DMS114 treated with DMSO at 0.1 percent for 48 hours (cell line): ENCODE measurements at regions not wholly inside any gene's neighbourhood (a gene's known extent, or its start where the extent isn't known, plus 50 kb on each side); places are given as distances from the start of the nearest gene placed in this dataset.
"Not testable (repeated sequence)": the region's sequence is repeated elsewhere in the genome, so short reads cannot be mapped to it uniquely, and the experiment has no call there.

ENCODE experiments used
- DNase-seq: peaks from one replicate; lab custom pipeline; 2025; ENCODE audit not compliant: unreplicated experiment; lab: John Stamatoyannopoulos, UW

- DNase-seq: no peak
Observed at GRCh38 chr1:121443001-121443540, 258.3 kb downstream of the SRGAP2C start.

- no peak for DNase-seq
Observed at GRCh38 chr1:121444096-121444495, 259.3 kb downstream of the SRGAP2C start.

DNA sequence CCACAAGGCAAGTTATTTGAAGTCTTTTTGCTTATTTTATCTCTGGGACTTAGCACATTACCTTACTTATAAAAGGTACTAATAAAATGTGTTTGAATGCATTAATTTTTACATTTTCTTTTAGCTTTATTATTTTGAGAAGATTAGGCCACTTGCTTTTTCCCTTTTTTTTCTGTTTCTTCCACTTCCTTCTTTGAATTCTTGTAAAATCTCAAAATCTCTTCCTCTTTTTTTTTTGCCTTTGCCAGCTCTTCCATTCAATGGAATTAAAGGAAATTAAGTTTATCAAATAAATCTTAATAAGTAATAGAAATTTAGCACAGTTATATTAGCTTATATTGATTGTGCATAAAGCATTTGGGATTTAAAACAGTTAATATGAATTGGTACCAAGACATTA is 260.9 kb downstream of the SRGAP2C start:
- no peak for DNase-seq

DNA sequence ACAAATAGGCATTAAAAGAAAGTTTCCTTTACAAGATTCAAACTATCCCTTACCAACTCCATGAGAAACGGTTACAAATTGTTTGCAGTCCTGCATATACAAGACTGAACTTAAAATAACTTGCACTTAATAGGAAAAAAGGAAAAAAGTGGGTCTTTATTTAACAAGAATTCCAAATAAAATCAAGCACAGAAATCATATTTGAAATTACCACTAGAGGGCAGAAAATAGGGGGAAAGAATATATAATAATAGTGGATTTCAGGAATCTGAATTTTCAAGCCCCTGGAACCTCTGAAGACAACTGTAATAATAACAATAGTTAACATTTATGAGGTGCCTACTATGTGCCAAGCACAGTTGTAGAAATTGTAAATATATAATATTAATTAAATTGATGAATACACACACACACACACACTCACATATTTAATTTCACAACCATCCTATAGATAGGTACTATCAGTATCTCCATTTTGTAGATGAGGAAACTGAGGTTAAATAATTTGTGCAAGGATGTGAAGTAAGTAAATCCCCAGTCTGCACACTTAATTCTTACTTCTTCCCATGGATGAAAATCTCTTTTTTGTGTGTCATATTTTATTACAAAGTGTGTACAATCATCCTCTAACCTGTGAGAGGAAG is 262.6 kb downstream of the SRGAP2C start:
- DNase-seq: peak; percentile 25

- not testable (repeated sequence) for DNase-seq
Observed at GRCh38 chr1:121448064-121448463, 263.3 kb downstream of the SRGAP2C start.

GRCh38 chr1:121448851-121449250 is 264.1 kb downstream of the SRGAP2C start:
- no peak for DNase-seq

DNA sequence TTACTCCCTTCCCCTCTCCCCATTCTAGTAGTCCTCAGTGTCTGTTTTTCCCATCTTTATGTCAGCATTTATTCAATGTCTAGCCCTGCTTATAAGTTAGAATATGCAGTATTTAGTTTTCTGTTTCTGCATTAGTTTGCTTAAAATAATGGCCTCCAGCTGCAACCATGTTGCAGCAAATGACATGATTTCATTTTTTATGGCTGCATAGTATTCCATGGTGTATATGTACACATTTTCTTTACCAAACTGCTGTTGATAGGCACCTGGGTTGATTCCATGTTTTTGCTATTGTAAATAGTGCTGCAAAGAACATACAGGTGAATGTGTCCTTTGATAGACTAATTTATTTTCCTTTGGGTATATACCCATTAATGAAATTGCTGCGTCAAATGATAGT is 267.7 kb downstream of the SRGAP2C start:
- no peak for DNase-seq

DNA sequence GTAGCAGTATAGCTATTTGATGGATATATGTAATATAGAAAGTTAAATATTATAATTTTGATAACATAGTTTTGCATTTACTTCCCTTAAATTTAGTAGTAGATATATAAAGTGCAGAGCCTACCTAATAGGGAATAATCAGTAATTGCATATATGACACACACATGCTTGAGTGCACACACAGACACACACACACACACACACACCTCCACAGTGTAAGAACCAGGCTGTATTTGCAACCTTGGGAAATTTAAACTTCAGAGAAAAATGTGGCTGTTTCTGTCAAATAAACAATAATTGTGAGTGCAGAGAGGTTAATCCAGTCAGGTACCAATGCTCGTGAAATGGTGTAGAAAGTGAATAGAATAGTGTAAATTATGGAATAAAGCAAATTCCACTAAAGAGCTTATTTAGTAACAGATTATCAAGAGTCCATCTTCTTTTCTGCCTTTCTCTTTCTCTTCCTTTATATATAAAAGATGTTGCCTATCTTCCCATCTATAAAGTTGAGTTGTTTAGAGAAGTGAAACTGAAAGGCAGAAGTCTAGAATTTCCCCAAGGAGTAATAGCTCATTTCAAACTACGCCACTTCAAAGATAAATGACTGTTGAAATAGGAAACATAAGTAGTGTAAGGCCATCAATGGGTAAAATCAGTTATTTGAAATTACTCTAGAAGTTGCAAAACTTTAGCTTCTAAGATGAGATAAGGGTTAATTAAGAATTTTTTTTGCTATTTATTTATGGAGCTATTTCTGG is 273.7 kb downstream of the SRGAP2C start:
- no peak for DNase-seq

DNA sequence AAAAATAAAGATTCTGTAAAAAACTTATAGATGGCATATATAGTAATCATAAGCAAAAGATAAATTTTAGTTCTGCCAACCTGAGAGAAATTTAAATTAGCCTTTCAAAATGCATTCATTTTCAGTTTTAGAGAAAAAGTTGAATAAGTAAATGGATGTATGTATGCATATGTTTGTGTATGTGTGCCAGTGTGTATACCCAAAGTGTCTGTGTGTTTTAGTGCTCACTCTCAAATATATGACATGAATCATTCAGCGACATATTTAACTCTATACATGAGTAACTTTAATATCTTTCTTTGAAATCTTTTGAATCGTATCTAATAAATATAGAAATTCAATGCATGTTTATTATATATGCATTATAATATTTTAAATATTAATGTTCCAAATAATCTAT is 274.5 kb downstream of the SRGAP2C start:
- DNase-seq: no peak

DNA sequence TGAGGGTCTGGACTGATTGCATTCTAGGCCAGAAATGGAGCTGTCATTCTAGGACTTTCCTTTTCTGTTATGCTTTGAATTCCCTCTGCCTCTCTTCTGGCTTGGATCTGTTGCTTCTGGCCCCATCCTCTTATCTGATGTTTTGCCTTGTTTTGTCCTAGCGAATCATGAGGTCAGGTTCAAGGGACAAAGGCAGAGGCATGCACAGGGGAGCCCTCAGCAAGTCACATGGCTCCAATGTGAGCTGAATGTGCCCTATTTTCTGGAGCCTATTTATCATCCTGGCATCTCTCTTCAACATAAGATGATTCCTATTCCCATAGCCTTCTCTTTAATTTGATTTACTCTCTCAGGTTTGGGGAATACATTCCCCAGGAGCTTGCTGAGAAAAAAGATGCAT is 284.6 kb downstream of the SRGAP2C start:
- not testable (repeated sequence) for DNase-seq

DNA sequence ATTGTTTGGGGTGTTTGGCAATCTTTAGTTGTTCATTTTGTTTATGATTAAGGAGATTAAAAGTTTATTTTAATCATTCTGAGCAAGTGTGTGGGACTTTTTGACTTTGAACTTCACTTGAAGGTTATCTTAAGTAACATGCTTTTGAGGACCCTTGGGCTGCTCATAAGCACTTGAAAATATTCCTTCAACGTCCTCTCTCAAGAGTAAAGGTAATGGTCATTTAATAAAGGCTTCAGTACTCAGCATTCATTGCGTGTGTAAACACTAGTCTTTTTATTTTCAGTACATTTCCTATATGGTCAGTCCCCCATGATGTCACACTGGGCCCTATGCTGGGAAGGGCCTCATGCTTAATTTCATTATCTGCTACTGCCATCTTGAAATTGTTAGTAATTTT is 285.6 kb downstream of the SRGAP2C start:
- DNase-seq: not testable (repeated sequence)

DNA sequence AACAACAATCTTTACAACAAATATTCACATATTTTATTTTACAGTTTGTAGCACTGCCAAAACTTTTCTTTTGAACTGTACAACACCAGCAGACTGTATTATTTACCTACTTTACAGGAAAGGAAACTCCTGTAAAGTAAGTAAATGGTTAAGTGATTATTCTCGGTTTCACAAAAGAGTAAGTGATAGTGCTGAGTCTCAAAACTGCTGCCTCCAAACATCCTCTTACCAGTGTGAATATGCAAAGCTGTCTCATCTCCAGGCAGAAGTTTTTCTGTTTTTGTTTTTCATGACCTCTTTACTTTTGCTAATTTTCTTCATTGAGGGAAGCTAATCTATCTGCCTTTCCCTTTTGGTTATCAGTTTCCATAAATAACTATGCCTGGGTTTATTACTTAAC is 286.7 kb downstream of the SRGAP2C start:
- DNase-seq: no peak

DNA sequence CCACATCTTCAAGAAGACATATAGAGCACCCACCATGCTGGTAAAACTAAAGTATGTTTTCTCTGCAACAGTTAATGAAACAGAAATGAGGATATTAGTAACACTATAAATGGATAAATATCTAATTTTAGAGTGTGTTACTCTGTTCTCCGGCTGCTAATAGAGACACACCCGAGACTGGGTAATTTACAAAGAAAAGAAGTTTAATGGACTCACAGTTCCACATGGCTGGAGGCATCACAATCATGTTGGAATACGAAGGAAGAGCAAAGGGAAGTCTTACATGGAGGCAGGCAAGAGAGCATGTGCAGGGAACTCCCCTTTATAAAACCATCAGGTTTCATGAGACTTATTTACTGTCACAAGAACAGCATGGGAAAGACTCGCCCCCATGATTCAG is 287.2 kb downstream of the SRGAP2C start:
- DNase-seq: no peak

- DNase-seq: no peak
Observed at GRCh38 chr1:121483234-121483633, 298.5 kb downstream of the SRGAP2C start.

DNA sequence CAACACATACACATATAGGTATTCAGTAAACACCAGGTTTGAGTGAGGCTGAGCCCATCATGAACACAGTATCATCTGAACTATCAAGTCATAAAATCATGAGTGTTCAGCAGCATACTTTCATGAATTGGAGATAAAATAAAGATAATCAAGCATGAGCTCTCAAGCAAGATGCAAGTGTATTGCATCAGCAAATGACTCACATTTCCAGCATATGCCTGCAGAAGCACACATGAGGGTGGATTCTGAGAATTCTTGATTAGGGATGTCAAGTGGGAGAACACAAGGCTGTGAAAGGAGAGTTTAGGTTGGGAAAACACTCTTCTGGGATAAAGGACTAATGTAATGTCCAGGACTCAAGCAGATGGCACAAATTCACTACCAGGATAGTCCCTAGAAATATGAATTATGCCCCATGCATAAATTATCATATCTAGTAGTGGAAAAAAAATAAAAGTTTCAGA is 299.2 kb downstream of the SRGAP2C start:
- DNase-seq: no peak

DNA sequence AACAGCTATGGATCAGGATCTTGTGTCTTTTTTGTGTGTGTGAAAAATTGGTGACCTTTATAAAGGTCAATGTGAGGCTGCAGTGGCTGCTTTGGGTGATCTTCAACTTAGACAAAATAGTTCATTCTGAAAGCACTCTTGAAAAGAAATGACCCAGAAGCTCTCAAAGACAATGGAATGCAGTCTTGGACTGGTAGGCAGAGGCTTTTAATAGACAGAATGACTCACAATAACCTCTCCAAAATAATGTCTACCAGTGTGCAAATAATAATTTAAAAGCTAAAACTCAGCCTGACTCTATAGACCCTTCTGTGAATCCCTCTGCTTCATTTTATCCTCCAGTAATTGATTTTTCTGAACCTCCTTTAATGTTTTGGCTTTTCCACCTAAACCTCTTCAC is 310.0 kb downstream of the SRGAP2C start:
- DNase-seq: not testable (repeated sequence)

DNA sequence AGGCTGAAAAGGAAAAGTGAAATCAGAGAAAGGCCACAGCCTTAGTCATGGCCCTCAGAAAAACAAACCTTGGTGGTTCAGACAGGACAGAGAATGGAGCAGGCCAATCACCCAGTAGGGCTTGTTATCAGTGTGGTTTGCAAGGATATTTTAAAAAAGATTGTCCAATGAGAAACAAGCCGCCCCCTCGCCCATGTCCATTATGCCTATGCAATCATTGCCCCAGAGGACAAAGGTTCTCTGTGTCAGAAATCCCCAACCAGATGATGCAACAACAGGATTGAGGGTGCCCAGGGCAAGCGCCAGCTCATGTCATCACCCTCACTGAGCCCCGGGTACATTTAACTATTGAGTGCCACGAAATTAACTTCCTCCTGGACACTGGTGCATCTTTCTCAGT is 326.7 kb downstream of the SRGAP2C start:
- not testable (repeated sequence) for DNase-seq

DNA sequence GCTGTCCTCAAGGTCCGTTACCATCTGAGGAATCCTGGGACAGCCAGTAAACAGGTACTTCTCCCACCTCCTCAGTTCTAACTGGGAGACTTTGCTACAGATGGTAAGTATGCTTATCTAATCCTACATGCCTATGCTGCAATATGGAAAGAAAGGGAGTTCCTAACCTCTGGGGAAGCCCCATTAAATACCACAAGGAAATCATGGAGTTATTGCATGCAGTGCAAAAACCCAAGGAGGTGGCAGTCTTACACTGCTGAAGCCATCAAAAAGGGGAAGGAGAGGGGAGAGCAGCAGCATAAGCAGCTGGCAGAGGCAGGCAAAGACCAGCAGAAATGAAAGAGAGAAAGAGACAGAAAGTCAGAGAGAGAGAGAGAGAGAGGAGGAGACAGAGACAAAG is 327.1 kb downstream of the SRGAP2C start:
- not testable (repeated sequence) for DNase-seq

DNA sequence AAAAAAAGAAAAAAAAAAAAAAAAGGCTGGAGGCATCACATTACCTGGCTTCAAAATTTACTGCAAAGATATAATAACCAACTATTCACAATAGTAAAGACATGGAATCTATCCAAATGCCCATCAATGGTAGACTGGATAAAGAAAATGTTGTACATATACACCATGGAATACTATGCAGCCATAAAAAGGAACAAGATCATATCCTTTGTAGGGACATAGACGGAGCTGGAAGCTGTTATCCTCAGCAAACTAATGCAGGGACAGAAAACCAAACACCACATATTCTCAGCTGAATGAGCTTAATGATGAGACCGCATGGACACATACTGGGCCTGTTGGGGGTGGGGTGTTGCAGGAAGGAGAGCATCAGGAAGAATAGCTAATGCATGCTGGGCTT is 330.5 kb downstream of the SRGAP2C start:
- no peak for DNase-seq

DNA sequence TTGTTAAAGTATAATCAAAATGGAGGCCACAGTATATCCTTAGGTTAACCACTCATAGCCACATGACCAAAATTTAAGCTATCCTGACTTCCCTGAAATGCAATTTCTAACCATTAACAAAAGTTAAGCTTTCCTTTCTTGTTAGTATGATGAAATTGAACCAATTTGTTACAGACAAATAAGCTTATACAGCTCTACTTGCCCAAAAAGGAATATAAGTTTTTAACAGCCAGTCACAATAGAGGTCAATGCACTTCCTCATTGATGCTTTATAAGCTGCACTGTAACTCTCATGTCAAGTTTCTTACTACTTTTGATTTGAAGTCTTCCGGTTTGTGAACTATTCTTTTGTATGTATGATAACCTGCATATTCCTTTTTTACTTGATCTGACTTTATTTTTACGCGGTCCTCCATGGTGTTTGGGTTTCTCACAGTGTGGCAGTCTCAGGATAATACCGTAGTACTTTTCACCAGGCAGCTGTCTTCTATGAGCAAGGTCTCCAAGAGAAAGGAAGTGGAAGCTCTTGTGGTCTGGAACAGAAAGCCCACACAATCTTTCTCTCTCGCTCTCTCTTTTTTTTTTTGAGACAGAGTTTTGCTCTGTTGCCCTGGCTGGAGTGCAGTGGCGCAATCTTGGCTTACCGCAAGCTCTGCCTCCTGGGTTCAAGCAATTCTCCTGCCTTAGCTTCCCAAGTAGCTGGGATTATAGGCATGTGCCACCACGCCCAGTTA is 331.6 kb downstream of the SRGAP2C start:
- no peak for DNase-seq

- DNase-seq: no peak
Observed at GRCh38 chr1:121517586-121518230, 332.9 kb downstream of the SRGAP2C start.
